ENCODE measurements at regions not wholly inside any gene's neighbourhood (a gene's known extent, or its start where the extent isn't known, plus 50 kb on each side); places are given as distances from the start of the nearest gene placed in this dataset.
"Not testable (repeated sequence)": the region's sequence is repeated elsewhere in the genome, so short reads cannot be mapped to it uniquely, and the experiment has no call there.

DNA sequence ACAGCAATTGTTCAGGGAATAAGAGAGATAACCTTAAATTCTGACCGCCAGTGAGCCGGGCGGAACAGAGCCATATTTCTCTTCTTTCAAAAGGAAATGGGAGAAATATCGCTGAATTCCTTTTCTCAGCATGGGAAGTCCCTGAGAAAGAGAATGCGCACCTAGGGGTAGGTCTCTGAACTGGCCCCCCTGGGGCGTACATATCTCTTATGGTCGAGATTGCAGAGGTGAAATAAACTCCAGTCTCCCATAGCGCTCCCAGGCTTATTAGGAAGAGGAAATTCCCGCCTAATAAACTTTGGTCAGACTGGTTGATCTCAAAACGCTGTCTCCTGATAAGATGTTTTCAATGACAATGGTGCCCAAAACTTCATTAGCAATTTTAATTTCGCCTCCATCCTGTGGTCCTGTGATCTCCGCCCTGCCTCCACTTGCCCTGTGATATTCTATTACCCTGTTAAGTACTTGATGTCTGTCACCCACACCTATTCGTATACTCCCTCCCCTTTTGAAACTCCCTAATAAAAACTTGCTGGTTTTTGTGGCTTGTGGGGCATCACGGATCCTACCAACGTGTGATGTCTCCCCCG lies 195.8 kb upstream of the HMCN1 start:
- not testable (repeated sequence) for DNase-seq

DNA sequence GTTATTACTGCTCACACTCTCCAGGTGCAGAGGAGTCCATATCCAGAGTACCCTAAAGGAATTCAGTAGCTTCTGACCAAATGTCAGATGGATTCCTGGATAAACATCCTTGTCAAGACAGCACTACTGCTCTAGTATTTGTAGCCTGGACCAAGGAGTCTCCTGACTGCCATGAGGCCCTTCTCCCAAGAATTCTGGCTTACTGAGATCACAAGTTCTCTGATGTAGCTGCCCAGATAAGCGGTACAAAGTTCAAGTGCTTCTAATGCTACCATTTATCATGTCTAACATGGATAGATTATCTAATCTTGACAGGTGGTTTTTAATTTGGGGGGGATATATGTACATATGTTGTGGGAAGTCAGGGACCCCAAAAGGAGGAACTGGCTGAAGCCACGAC lies 196.6 kb upstream of the HMCN1 start:
- no peak for DNase-seq

DNA sequence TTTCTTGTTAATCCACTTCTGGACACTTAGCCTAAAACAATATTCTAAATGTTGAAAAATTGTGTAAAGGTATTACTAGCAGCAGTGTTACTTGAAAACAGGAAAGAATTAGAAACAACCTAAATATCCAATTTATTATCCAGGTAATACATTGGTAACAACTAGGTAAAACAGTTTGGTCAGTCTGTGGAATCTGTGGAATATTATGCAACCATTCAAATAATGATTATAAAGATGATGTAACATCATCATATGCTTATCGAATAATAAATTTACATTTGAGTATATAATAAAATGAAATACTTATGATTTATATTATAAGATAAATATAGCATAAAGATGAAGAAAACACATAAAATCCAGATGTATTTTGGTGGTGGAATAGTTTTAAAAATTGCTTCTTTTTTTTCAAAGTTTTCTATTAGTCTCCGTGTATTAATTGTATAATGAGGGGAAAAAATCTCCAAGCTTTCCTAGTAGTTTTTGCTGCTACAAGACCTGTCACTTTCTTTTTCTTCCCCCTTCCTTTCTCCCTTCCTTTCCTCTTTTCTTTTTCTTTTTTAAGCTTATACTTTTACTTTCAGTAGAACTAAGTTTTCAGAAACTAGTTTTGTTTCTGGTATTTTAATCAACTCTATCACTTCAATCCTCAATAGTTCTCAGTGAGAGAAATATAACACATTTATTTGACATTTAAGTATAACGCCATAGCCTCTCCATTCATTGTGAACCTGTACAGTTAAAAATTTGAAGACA lies 197.8 kb upstream of the HMCN1 start:
- DNase-seq, result no peak

- DNase-seq, result no peak
Observed at GRCh38 chr1:185535621-185536020, 198.6 kb upstream of the HMCN1 start.

DNA sequence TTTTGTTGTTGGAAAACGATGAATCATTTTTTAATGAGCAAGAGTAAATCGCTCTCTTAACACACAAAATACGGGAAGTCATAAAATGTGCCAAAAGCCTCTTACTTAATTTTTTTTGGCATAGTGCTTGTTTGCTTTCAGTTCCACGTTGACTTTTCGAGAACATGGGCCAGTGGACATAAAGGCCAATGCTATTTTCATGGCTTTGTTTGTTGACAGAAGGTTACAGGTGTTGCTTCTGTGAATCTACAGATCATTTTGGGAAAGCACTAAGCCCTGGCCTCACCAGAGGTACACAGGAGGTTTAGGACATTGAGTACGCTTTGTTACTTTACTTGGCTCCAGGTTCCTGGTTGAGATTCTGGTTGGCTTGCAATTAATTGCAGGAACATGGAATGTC lies 199.4 kb upstream of the HMCN1 start:
- no peak for DNase-seq

GRCh38 chr1:185533596-185533995 lies 200.6 kb upstream of the HMCN1 start:
- no peak for DNase-seq

GRCh38 chr1:185532856-185533255 lies 201.3 kb upstream of the HMCN1 start:
- DNase-seq, result peak; percentile 40

DNA sequence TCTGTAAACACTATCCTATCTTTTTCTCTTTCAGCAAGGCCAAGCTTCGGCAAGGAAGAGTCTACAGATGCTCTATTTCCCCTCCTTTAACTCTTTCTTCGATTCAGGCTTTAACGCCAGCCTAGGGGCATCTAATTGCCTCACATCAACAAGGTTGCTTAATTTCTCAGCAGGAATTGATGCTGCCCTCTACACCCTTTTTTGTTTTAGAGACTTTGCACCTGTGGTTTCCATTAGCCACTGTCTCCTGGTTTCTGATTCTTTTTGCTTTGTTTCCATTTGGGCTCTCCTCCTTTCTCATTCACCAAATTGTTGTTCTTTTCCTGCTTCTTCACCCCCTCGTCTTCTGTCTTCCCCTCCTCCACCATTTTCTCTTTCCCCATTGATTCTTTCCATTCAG lies 202.4 kb upstream of the HMCN1 start:
- no peak for DNase-seq

DNA sequence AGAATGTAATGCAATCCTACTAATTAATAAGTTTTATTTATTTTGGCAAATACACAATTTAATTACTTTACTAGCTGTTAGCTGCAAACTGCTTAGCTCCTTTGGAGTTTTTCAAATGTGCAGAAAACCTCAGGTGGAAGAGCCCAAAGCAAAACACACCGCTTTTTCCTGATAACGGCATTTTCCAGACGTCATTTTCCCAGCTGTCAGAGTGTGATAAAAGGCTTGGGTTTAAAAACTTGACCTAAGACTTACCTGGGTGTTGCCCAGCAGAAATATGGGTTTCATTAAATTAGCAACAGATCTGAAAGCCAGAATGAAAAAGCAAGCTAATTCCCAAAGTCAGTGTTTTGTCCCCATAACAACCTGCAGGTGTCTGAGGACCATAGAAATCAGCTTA lies 204.0 kb upstream of the HMCN1 start:
- DNase-seq, result no peak

DNA sequence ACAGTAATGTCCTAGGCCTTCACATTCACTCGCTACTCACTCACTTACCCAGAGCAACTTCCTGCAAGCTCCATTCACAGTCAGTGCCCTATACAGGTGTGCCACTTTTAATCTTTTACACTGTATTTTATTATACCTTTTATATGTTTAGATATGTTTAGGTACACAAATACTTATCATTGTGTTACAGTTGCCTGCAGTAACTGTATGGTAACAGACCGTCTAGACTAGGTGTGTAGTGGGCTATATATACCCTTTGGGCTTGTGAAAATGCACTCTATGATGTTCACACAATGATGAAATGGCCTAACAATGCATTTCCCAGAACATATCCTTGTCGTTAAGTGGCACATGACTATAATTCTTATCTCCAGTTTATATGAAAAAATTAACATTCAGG lies 204.5 kb upstream of the HMCN1 start:
- no peak for DNase-seq

DNA sequence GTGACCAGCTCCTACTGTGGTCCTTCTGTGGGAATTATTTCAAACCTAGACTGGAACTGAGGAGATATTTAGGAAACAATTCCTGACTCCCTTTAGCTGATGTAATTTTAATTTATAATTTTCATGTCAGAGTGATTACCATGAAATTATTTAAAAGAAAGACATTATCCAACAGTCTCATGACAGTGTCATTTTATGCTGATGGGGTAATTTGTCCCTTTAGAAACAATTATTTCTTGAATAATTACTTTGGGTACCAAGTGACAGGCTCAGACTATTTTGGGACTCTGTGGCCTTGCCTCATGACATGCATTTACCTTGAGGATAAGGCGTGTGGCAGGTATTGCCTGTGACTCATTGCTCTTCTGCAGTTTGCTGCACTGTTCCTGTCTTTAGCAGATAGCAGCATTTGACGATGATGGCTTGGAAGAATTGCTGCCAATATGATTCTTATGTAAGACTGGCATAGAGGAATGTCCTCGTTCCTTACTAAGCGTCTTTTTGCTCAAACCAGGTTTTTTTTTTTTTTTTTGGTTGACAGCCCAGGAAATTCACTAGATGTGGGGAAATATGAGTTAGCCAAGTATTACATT lies 206.0 kb upstream of the HMCN1 start:
- no peak for DNase-seq

DNA sequence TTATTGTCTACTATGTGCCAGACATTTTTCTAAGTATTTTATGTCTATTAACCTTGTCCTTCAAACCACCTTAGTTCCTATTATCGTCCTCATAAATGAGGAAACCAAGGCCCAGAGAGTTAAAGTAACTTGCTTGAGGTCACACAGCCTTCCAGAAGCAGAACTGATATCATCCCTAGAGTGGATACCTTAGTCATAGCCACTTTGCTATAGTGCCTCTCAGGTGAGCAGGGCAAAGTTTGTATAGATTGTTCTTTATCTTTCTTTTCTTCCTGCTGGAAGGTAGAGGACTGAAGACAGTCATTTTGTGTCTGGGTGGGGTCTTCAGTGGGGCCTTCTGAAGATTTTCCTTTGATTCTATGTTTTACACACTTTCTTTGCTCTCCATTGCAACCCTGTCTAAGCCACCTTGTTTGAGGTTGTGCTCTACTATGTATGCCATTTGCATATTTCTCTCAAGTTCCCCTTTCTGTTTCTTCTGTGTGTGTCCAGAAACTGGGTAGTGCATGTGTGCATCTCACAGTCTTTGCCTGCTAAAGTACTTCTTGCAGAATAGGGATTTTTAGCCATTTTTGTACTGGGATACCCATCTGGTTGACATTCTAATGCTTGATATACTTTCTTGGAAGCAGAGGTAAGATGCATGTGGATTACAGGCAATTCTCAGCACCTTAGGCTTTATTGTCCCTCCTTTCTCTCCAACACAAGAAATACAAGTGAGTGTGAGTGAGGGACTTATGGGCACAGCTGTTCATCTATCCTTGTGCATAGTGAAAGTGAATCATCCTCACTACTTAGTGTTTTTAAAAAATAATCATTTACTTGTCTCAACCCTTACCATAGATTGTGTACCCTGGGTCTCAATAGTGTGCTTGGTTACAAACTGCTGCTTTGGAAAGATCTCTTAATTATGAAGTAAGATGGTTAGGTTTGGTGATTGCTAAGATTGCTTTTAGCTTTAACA lies 207.6 kb upstream of the HMCN1 start:
- no peak for DNase-seq

DNA sequence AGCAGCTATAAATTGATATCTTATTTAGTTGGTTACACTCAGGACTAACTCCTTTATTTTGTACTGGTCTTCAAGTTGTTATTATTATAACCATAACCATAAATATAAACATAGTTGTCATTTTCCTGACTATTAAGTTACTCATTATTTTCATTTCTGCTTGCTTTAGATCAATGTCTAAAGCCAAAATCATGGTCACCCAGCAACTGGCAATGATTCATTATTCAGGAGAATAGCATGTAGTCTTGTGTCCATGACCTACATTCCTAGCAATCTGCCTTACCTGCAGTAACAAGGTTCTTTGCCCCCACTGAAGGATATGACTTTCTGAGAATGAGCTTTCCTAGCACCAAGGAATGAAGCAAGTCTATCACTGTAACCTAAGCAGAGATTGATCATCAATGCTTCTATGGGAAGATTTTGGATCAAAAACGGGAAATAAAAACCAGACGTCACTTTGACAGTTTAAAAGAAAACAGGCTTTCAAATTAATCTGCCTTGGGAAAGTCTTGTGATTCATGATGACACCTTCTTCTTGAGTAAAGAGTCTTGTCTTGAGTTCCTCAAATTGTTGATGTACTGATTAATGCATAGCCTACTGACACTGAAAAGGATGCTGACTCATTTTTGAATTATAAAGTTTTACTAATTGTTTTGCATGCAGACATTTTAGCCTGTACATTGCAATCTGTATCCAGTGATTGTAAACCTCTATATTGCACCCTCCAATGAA lies 203.3 kb upstream of the IVNS1ABP start:
- peak; percentile 27 for DNase-seq

GRCh38 chr1:185517808-185518419 lies 200.9 kb upstream of the IVNS1ABP start:
- DNase-seq, result peak; percentile 13

DNA sequence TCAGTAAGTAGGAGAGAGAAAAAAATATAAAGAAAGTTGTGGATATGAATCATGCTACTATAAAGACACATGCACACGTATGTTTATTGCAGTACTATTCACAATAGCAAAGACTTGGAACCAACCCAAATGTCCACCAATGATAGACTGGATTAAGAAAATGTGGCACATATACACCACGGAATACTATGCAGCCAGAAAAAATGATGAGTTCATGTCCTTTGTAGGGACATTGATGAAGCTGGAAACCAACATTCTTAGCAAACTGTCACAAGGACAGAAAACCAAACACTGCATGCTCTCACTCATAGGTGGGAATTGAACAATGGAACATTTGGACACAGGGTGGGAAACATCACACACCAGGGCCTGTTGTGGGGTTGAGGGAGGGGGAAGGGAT lies 200.3 kb upstream of the IVNS1ABP start:
- not testable (repeated sequence) for DNase-seq

DNA sequence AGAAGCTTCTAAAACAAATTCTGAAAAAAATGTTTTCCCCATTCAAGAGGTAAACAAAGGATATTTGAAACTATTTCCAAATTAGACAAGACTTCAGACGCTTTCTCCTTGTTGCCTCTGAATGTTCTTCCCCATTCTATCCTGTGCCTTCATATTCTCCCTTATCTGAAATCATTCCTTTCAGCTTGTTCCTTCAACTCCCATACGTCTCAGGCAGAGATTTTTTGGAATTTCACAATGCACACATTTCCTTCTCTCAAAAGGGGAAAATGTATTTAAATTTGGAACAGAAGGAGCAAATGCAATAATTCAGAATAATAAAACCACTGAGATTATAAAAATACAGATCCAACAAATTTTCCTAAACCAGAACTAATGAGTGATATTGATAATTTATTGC lies 198.7 kb upstream of the IVNS1ABP start:
- DNase-seq, result no peak

GRCh38 chr1:185514311-185514710 lies 197.3 kb upstream of the IVNS1ABP start:
- DNase-seq, result no peak

DNA sequence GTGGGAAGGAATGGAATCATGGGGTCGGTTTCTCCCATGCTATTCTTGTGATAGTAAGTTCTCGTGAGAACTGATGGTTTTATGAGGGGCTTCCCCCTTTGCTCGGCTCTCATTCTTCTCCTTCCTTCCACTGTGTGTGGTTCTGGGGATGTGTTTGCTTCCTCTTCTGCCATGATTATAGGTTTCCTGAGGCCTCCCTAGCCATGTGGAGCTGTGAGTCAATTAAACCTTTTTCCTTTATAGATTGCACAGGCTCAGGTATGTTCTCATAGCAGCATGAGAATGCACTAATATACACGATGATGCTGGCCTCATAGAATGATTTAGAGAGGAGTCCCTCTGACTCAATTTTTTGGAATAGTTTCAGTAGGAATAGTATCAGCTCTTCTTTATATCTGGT lies 195.4 kb upstream of the IVNS1ABP start:
- DNase-seq, result peak; percentile 6

DNA sequence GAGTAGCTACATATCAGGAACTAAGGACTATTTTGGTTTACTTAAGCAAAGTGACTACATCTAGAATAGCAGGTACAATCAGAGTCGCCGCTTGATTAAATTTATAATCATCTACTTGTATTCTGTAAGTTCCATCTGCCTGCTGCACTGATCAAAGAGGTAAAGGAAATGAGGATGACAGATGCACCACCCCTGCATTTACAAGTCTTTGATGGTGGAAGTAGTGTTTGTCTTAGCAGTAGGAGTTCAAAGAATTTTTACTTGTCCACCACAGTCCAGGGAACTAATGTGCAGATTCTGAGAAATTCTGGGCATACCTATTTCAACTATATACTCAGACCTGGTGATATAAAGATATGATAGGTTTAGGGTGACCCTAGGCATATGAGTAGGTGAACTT lies 184.1 kb upstream of the IVNS1ABP start:
- DNase-seq, result no peak

GRCh38 chr1:185500001-185500626 lies 183.1 kb upstream of the IVNS1ABP start:
- DNase-seq, result peak; percentile 91

DNA sequence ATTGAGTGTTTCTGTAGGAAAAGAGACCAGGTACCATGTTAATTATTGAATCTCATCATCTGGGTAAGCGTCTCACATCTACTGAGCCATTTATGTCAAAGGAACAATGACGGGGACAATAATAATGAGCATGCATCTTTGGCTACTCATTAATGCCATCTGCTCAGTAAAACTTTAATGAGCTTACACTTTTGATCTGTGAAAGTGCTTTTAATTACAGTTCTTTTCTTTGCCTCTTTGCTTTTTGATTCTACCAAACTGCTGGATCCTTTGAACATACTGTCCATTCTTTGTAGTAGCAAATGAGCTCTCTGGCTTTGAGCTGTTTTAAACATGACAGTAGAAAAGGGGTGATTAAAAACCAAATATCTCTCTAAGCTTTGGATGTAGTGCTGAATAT lies 181.2 kb upstream of the IVNS1ABP start:
- DNase-seq, result no peak

DNA sequence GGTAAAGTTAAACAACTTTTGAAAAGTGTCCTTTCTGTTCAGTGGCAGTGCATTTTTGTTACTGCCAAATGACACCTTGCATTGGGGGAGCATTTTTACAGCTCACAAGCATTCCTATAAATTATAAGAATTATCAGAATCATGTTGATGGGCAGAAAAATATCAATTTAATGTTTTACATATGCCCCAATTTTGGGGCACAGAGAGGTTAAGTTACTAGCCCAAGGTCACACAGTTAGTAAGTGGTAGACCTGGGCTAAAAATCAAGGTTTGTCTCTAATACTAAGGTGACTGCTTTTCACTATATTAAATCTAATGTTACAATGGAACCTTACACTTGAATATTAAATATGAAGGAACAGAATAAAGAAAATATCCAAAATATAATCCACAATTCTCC lies 180.1 kb upstream of the IVNS1ABP start:
- DNase-seq, result no peak

All from NCI-H226 (cell line).